WTC11 (cell line): ENCODE measurements at regions not wholly inside any gene's neighbourhood (a gene's known extent, or its start where the extent isn't known, plus 50 kb on each side); places are given as distances from the start of the nearest gene placed in this dataset.

ENCODE experiments used
- ATAC-seq: fragments of 200-7000 bp; cut with Tn5 transposase; 2 replicates; pipeline ENCODE4 v1.10.0; 2021; ENCODE audit warnings: mild to moderate bottlenecking, moderate library complexity
- CTCF ChIA-PET: fragments of 300-600 bp; sonication (Branson Sonifier 250); formaldehyde crosslinking; loops from one replicate; lab custom pipeline; 2021; ENCODE audit warnings: antibody characterized with exemption; lab: Charles Lee
- POLR2A ChIA-PET: fragments of 350-600 bp; sonication (Branson Sonifier 250); formaldehyde crosslinking; loops from one replicate; lab custom pipeline; 2021; ENCODE audit warnings: antibody characterized with exemption; lab: Charles Lee
- DNase-seq: peaks from one replicate; pipeline ENCODE4 v3.0.0; 2021; ENCODE audit warnings: low spot score
- H3K27ac Mint-ChIP-seq: 2 replicates; pipeline ENCODE4 v1.8.0; 2021; ENCODE audit warnings: mixed read lengths
- H3K27me3 Mint-ChIP-seq: 2 replicates; pipeline ENCODE4 v1.8.0; 2021; ENCODE audit warnings: low read depth, mild to moderate bottlenecking, moderate library complexity, mixed read lengths
- H3K36me3 Mint-ChIP-seq: 2 replicates; pipeline ENCODE4 v1.8.0; 2021; ENCODE audit warnings: mixed read lengths
- H3K4me1 Mint-ChIP-seq: 2 replicates; pipeline ENCODE4 v1.8.0; 2022; ENCODE audit warnings: mixed read lengths
- H3K4me3 Mint-ChIP-seq: 2 replicates; pipeline ENCODE4 v1.8.0; 2021; ENCODE audit warnings: mild to moderate bottlenecking, moderate library complexity, mixed read lengths
- H3K9me3 Mint-ChIP-seq: 2 replicates; pipeline ENCODE4 v1.8.0; 2021; ENCODE audit warnings: mixed read lengths
- ATF2 ChIP-seq: sonication (generic); formaldehyde crosslinking; IDR thresholded peaks from 2 replicates; pipeline ENCODE4 v1.8.1; 2022; ENCODE audit warnings: low read depth, missing genetic modification reagents, borderline replicate concordance
- E2F5 ChIP-seq: sonication (generic); formaldehyde crosslinking; IDR thresholded peaks from 2 replicates; pipeline ENCODE4 v1.8.1; 2022; ENCODE audit warnings: mild to moderate bottlenecking, moderate library complexity, missing genetic modification reagents
- ELF4 ChIP-seq: sonication (generic); formaldehyde crosslinking; IDR thresholded peaks from 2 replicates; pipeline ENCODE4 v1.8.1; 2022; ENCODE audit warnings: low read depth, mild to moderate bottlenecking, moderate library complexity, missing genetic modification reagents
- EMX1 ChIP-seq: fragments of 250-450 bp; sonication (Bioruptor Pico); IDR thresholded peaks from 2 replicates; pipeline ENCODE4 v1.8.0; 2021; ENCODE audit warnings: mild to moderate bottlenecking
- FOXP1 ChIP-seq: sonication (generic); formaldehyde crosslinking; IDR thresholded peaks from 2 replicates; pipeline ENCODE4 v1.8.0; 2022; ENCODE audit warnings: missing genetic modification reagents, mild to moderate bottlenecking, moderate library complexity, borderline replicate concordance
- MYBL2 ChIP-seq: sonication (generic); formaldehyde crosslinking; IDR thresholded peaks from 2 replicates; pipeline ENCODE4 v1.8.1; 2023; ENCODE audit warnings: mild to moderate bottlenecking, moderate library complexity, missing genetic modification reagents
- NR2C2 ChIP-seq: sonication (generic); formaldehyde crosslinking; IDR thresholded peaks from 2 replicates; pipeline ENCODE4 v1.8.0; 2022; ENCODE audit warnings: mild to moderate bottlenecking, missing genetic modification reagents
- NR3C1 ChIP-seq: sonication (generic); formaldehyde crosslinking; conservative IDR thresholded peaks from 2 replicates; pipeline ENCODE4 v1.8.1; 2023; ENCODE audit warnings: low read depth, mild to moderate bottlenecking, missing genetic modification reagents
- PRDM15 ChIP-seq: sonication (generic); formaldehyde crosslinking; IDR thresholded peaks from 2 replicates; pipeline ENCODE4 v1.8.0; 2022; ENCODE audit warnings: missing genetic modification reagents
- PREB ChIP-seq: sonication (generic); formaldehyde crosslinking; IDR thresholded peaks from 2 replicates; pipeline ENCODE4 v1.8.1; 2022; ENCODE audit warnings: mild to moderate bottlenecking, missing genetic modification reagents, moderate library complexity, borderline replicate concordance
- SMAD3 ChIP-seq: sonication (generic); formaldehyde crosslinking; IDR thresholded peaks from 2 replicates; pipeline ENCODE4 v1.8.0; 2022; ENCODE audit warnings: missing genetic modification reagents, mild to moderate bottlenecking, borderline replicate concordance
- SMAD4 ChIP-seq: sonication (generic); formaldehyde crosslinking; IDR thresholded peaks from 2 replicates; pipeline ENCODE4 v1.8.0; 2022; ENCODE audit warnings: mild to moderate bottlenecking, missing genetic modification reagents
- TEAD1 ChIP-seq: sonication (generic); formaldehyde crosslinking; IDR thresholded peaks from 2 replicates; pipeline ENCODE4 v1.8.0; 2022; ENCODE audit warnings: mild to moderate bottlenecking, missing genetic modification reagents
- TP53 ChIP-seq: sonication (generic); formaldehyde crosslinking; IDR thresholded peaks from 2 replicates; pipeline ENCODE4 v1.8.1; 2023; ENCODE audit warnings: mild to moderate bottlenecking, missing genetic modification reagents
- ZNF423 ChIP-seq: fragments of 250-450 bp; sonication (Bioruptor Pico); IDR thresholded peaks from 2 replicates; pipeline ENCODE4 v2.1.2; 2022; ENCODE audit warnings: mild to moderate bottlenecking, moderate library complexity
- ZNF425 ChIP-seq: fragments of 250-450 bp; sonication (Bioruptor Pico); conservative IDR thresholded peaks from 2 replicates; pipeline ENCODE4 v1.9.0; 2021; ENCODE audit warnings: mild to moderate bottlenecking
- ZNF671 ChIP-seq: fragments of 250-450 bp; sonication (Bioruptor Pico); IDR thresholded peaks from 2 replicates; pipeline ENCODE4 v1.8.0; 2021; ENCODE audit warnings: mild to moderate bottlenecking
- ZSCAN18 ChIP-seq: fragments of 250-450 bp; sonication (Bioruptor Pico); IDR thresholded peaks from 2 replicates; pipeline ENCODE4 v2.1.2; 2022; ENCODE audit warnings: mild to moderate bottlenecking, moderate library complexity
- TF ChIP-seq, protein P1 (sequence below): sonication (generic); formaldehyde crosslinking; IDR thresholded peaks from 2 replicates; pipeline ENCODE4 v1.8.1; 2023; ENCODE audit warnings: mild to moderate bottlenecking, missing genetic modification reagents, moderate library complexity
- TF ChIP-seq, protein P2 (sequence below): sonication (generic); formaldehyde crosslinking; IDR thresholded peaks from 2 replicates; pipeline ENCODE4 v1.8.1; 2022; ENCODE audit warnings: missing genetic modification reagents, borderline replicate concordance
- TF ChIP-seq, protein P3 (sequence below): sonication (generic); formaldehyde crosslinking; IDR thresholded peaks from 2 replicates; pipeline ENCODE4 v1.8.0; 2023; ENCODE audit warnings: mild to moderate bottlenecking, missing genetic modification reagents

DNA sequence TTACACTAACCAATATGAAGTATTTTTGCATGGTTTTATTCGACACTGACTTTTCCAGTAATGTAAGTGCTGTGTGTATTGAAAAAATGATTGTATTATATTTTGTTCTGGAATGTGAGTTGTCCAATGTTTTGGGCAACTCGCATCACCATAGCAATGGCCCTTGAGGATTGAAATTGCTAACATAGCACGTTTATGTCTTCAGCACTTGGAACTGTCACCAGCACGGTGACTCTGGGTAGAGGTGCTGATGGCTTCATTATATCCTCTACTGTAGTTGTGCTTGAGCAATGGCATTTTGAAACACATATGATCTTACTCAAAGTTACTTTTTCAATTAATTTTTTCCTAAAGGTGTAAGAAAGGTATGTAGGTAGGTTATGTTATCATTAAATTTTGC lies 271.5 kb downstream of the ACTR3 start (continued):
- TF ChIP-seq FOXP1 (CRISPR knock-in tag) (no peak), ZSCAN18 (no peak), TEAD1 (CRISPR knock-in tag) (no peak), NR3C1 (CRISPR knock-in tag) (no peak)
- TF ChIP-seq, protein P1, sequence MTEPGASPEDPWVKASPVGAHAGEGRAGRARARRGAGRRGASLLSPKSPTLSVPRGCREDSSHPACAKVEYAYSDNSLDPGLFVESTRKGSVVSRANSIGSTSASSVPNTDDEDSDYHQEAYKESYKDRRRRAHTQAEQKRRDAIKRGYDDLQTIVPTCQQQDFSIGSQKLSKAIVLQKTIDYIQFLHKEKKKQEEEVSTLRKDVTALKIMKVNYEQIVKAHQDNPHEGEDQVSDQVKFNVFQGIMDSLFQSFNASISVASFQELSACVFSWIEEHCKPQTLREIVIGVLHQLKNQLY (CRISPR knock-in tag) = no peak

GRCh38 chr2:114167799-114168198 lies 274.6 kb upstream of the DPP10 start:
- Mint-ChIP-seq H3K4me1 (no peaks in the 10 kb centered on the region), H3K4me3 (no peak overlapping the region), H3K9me3 (peaks cover 69% of the 10 kb centered on the region), H3K27me3 (peaks cover 3% of the 10 kb centered on the region; the same call in 1 of the 2 replicates), H3K27ac (no peak overlapping the region), H3K36me3 (peaks cover 26% of the 10 kb centered on the region)
- DNase-seq (no peak), ATAC-seq (no peak)
- ChIA-PET CTCF (interaction anchor here (1.6 kb wide), 1 partner anchor 383 kb away, joined by 3 read pairs; no protein-coding TSS in a partner anchor), POLR2A (no interaction called here)
- TF ChIP-seq ELF4 (CRISPR knock-in tag) (no peak), PREB (CRISPR knock-in tag) (no peak), NR2C2 (CRISPR knock-in tag) (no peak), E2F5 (CRISPR knock-in tag) (no peak), TP53 (CRISPR knock-in tag) (no peak), ZNF423 (CRISPR knock-in tag) (no peak), ZNF671 (no peak), ZNF425 (no peak), ATF2 (CRISPR knock-in tag) (no peak), PRDM15 (no peak), MYBL2 (no peak), SMAD3 (CRISPR knock-in tag) (no peak), SMAD4 (CRISPR knock-in tag) (no peak), EMX1 (CRISPR knock-in tag) (no peak)
- TF ChIP-seq, protein P2, sequence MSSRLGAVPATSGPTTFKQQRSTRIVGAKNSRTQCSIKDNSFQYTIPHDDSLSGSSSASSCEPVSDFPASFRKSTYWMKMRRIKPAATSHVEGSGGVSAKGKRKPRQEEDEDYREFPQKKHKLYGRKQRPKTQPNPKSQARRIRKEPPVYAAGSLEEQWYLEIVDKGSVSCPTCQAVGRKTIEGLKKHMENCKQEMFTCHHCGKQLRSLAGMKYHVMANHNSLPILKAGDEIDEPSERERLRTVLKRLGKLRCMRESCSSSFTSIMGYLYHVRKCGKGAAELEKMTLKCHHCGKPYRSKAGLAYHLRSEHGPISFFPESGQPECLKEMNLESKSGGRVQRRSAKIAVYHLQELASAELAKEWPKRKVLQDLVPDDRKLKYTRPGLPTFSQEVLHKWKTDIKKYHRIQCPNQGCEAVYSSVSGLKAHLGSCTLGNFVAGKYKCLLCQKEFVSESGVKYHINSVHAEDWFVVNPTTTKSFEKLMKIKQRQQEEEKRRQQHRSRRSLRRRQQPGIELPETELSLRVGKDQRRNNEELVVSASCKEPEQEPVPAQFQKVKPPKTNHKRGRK (CRISPR knock-in tag) = no peak
- TF ChIP-seq, protein P3, sequence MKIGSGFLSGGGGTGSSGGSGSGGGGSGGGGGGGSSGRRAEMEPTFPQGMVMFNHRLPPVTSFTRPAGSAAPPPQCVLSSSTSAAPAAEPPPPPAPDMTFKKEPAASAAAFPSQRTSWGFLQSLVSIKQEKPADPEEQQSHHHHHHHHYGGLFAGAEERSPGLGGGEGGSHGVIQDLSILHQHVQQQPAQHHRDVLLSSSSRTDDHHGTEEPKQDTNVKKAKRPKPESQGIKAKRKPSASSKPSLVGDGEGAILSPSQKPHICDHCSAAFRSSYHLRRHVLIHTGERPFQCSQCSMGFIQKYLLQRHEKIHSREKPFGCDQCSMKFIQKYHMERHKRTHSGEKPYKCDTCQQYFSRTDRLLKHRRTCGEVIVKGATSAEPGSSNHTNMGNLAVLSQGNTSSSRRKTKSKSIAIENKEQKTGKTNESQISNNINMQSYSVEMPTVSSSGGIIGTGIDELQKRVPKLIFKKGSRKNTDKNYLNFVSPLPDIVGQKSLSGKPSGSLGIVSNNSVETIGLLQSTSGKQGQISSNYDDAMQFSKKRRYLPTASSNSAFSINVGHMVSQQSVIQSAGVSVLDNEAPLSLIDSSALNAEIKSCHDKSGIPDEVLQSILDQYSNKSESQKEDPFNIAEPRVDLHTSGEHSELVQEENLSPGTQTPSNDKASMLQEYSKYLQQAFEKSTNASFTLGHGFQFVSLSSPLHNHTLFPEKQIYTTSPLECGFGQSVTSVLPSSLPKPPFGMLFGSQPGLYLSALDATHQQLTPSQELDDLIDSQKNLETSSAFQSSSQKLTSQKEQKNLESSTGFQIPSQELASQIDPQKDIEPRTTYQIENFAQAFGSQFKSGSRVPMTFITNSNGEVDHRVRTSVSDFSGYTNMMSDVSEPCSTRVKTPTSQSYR (CRISPR knock-in tag) = no peak
